Cardiac muscle cell (in vitro differentiated cells and primary cell): ENCODE measurements at regions not wholly inside any gene's neighbourhood (a gene's known extent, or its start where the extent isn't known, plus 50 kb on each side); places are given as distances from the start of the nearest gene placed in this dataset.
A peak's percentile ranks its signal among the peaks of the same experiment; 100 is the strongest.

Experiments
- DNase-seq, 2 donors: peaks; one replicate each; pipeline versions ENCODE4 v3.0.0 to v3.0.0-alpha.2; 2010 to 2017; ENCODE audit warnings: low read depth in 1 of 2, low spot score in 1 of 2
- H3K27ac ChIP-seq: fragments of 200-600 bp; sonication (generic); 2 replicates; pipeline ENCODE4 v1.5.1; 2016
- H3K27me3 ChIP-seq: fragments of 200-600 bp; sonication (generic); 2 replicates; pipeline ENCODE4 v1.6.0; 2016; ENCODE audit warnings: control low read depth
- H3K36me3 ChIP-seq: fragments of 200-600 bp; sonication (generic); 2 replicates; pipeline ENCODE4 v1.5.1; 2016; ENCODE audit warnings: control low read depth
- H3K4me1 ChIP-seq: fragments of 200-600 bp; sonication (generic); 2 replicates; pipeline ENCODE4 v1.8.1; 2017; ENCODE audit warnings: low read depth, mild to moderate bottlenecking, mixed run types
- H3K4me3 ChIP-seq: fragments of 200-600 bp; sonication (generic); 2 replicates; pipeline ENCODE4 v1.5.1; 2016; ENCODE audit warnings: mild to moderate bottlenecking
- H3K9me3 ChIP-seq: fragments of 200-600 bp; sonication (generic); 2 replicates; pipeline ENCODE4 v1.5.1; 2017; ENCODE audit warnings: low read depth, mild to moderate bottlenecking, control low read depth
- CTCF ChIP-seq: IDR thresholded peaks from 2 replicates; pipeline ENCODE4 v1.5.1; 2012; ENCODE audit warnings: low read depth, mild to moderate bottlenecking, low read length

GRCh38 chr2:41992056-41992642 is 55.7 kb upstream of the PKDCC start:
- no peak for DNase-seq

GRCh38 chr2:41992671-41993434 is 55.0 kb upstream of the PKDCC start:
- no peak for TF ChIP-seq CTCF
- H3K27ac ChIP-seq = no peak overlapping the region
- H3K36me3 ChIP-seq = no peaks in the 10 kb centered on the region
- no peaks in the 10 kb centered on the region for H3K9me3 ChIP-seq
- no peak overlapping the region for H3K4me3 ChIP-seq
- peaks cover 41% of the 10 kb centered on the region for H3K4me1 ChIP-seq
- H3K27me3 ChIP-seq = no peaks in the 10 kb centered on the region
- no peak for DNase-seq

More at GRCh38 chr2:41992056-41992642, 55.7 kb upstream of the PKDCC start:
- no peak for TF ChIP-seq CTCF
- no peaks in the 10 kb centered on the region for H3K36me3 ChIP-seq
- no peak overlapping the region for H3K4me3 ChIP-seq
- no peak overlapping the region for H3K27ac ChIP-seq
- H3K4me1 ChIP-seq = peaks cover 34% of the 10 kb centered on the region
- H3K27me3 ChIP-seq = no peaks in the 10 kb centered on the region
- no peaks in the 10 kb centered on the region for H3K9me3 ChIP-seq

- Histone ChIP-seq H3K36me3 (no peaks in the 10 kb centered on the region), H3K27me3 (no peaks in the 10 kb centered on the region), H3K4me3 (no peak overlapping the region), H3K9me3 (no peaks in the 10 kb centered on the region), H3K27ac (no peak overlapping the region), H3K4me1 (peaks cover 47% of the 10 kb centered on the region)
- no peak for DNase-seq
- TF ChIP-seq CTCF = no peak
Measured at GRCh38 chr2:41993435-41993925, 54.3 kb upstream of the PKDCC start.

- Histone ChIP-seq H3K27ac (no peak overlapping the region), H3K4me1 (peaks cover 48% of the 10 kb centered on the region), H3K4me3 (no peak overlapping the region), H3K9me3 (no peaks in the 10 kb centered on the region), H3K27me3 (no peaks in the 10 kb centered on the region), H3K36me3 (no peaks in the 10 kb centered on the region)
- no peak for TF ChIP-seq CTCF
- DNase-seq = peak in 1 of 2 donors; percentile 95
Measured at GRCh38 chr2:41994233-41994637, 53.6 kb upstream of the PKDCC start.

GRCh38 chr2:41994661-41995060 is 53.2 kb upstream of the PKDCC start:
- no peak for DNase-seq
- peaks cover 44% of the 10 kb centered on the region for H3K4me1 ChIP-seq
- H3K4me3 ChIP-seq = no peak overlapping the region
- H3K36me3 ChIP-seq = no peaks in the 10 kb centered on the region
- no peak for TF ChIP-seq CTCF
- H3K27me3 ChIP-seq = no peaks in the 10 kb centered on the region
- H3K9me3 ChIP-seq = no peaks in the 10 kb centered on the region
- no peak overlapping the region for H3K27ac ChIP-seq
